G401.6 (cell line): ENCODE measurements at regions not wholly inside any gene's neighbourhood (a gene's known extent, or its start where the extent isn't known, plus 50 kb on each side); places are given as distances from the start of the nearest gene placed in this dataset.
"Not testable (repeated sequence)": the region's sequence is repeated elsewhere in the genome, so short reads cannot be mapped to it uniquely, and the experiment has no call there.

Experiments
- FAIRE-seq: peaks from 2 replicates; lab custom pipeline; 2012; peaks lifted over from hg19 to GRCh38; lab: Jason Lieb, UNC

GRCh38 chr5:86546582-86546981 lies 71.2 kb upstream of the COX7C start:
- no peak for FAIRE-seq

GRCh38 chr5:86554638-86555037 lies 63.1 kb upstream of the COX7C start:
- no peak for FAIRE-seq

GRCh38 chr5:86557920-86558319 lies 59.8 kb upstream of the COX7C start:
- FAIRE-seq = no peak

GRCh38 chr5:86565197-86565789 lies 52.4 kb upstream of the COX7C start:
- FAIRE-seq = no peak

DNA sequence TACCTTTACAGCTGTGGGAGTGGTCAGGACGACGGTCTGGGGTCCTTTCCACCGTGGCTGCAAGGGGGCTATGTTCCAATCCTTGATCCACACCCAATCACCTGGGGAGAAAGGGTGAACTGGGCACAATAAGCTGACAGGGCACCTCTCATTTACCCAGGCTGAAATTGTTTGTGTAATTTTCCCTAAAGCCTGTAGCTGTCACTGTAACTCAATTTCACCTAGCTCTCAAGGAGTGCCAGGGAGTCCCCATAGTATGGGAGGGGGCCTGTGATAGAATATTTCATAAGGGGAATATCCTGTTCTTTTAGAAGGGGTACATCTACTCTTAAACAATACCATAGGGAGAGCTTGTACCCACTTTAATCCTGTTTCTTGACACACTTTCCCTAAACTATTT lies 51.7 kb upstream of the COX7C start:
- not testable (repeated sequence) for FAIRE-seq
